ENCODE measurements at regions not wholly inside any gene's neighbourhood (a gene's known extent, or its start where the extent isn't known, plus 50 kb on each side); places are given as distances from the start of the nearest gene placed in this dataset.

GRCh38 chr13:85194482-85194881 lies 604.7 kb downstream of the SLITRK6 start:
- no peak for TF ChIP-seq POLR2A (IDR thresholded peaks at IDR 0.05; ENCODE audit: low read length)
- TF ChIP-seq GATA1 (IDR thresholded peaks at IDR 0.05; ENCODE audit: low read depth, low read length), result no peak

Data from erythroblast (primary cell).